Astrocyte of the cerebellum (primary cell): ENCODE measurements at regions not wholly inside any gene's neighbourhood (a gene's known extent, or its start where the extent isn't known, plus 50 kb on each side); places are given as distances from the start of the nearest gene placed in this dataset.
A peak's percentile ranks its signal among the peaks of the same experiment; 100 is the strongest.

Source experiments
- DNase-seq: peaks from one replicate; pipeline ENCODE4 v3.0.0-alpha.2; 2011; ENCODE audit warnings: low read depth
- H3K4me3 ChIP-seq: 2 replicates; pipeline ENCODE4 v1.5.1; 2011; ENCODE audit warnings: mild to moderate bottlenecking, low read depth, low read length, moderate library complexity
- CTCF ChIP-seq: IDR thresholded peaks from 2 replicates; pipeline ENCODE4 v1.5.1; 2012; ENCODE audit warnings: low read length, low read depth, moderate library complexity, mild to moderate bottlenecking; ENCODE audit errors: missing control alignments
- in situ Hi-C: cut with HindIII; loops from 2 replicates; pipeline ENCODE4 v1.10.0; 2017; ENCODE audit warnings: low sequenced_read_pairs

GRCh38 chr2:47656715-47657600 lies 86.2 kb upstream of the KCNK12 start:
- no peak for DNase-seq
- in situ Hi-C loops = no loop called here
- no peak for TF ChIP-seq CTCF
- no peak overlapping the region for H3K4me3 ChIP-seq

GRCh38 chr2:47655563-47655880 lies 84.7 kb upstream of the KCNK12 start:
- no peak for DNase-seq
- in situ Hi-C loops = no loop called here
- TF ChIP-seq CTCF = no peak
- H3K4me3 ChIP-seq = no peak overlapping the region

- DNase-seq = no peak
- no peak overlapping the region for H3K4me3 ChIP-seq
- no peak for TF ChIP-seq CTCF
- in situ Hi-C loops = no loop called here
Observed at GRCh38 chr2:47654790-47655562, 84.2 kb upstream of the KCNK12 start.

GRCh38 chr2:47653902-47654789 lies 83.4 kb upstream of the KCNK12 start:
- in situ Hi-C loops = no loop called here
- no peak for DNase-seq
- H3K4me3 ChIP-seq = no peak overlapping the region
- peak; percentile 45 for TF ChIP-seq CTCF

GRCh38 chr2:47653036-47653435 lies 82.3 kb upstream of the KCNK12 start:
- in situ Hi-C loops = no loop called here
- no peak for DNase-seq
- TF ChIP-seq CTCF = no peak
- H3K4me3 ChIP-seq = no peak overlapping the region

GRCh38 chr2:47652061-47652690 lies 81.4 kb upstream of the KCNK12 start:
- no peak for TF ChIP-seq CTCF
- no peak overlapping the region for H3K4me3 ChIP-seq
- no peak for DNase-seq
- in situ Hi-C loops = no loop called here
